Urothelium cell line (cell line): ENCODE measurements at regions not wholly inside any gene's neighbourhood (a gene's known extent, or its start where the extent isn't known, plus 50 kb on each side); places are given as distances from the start of the nearest gene placed in this dataset.
"Not testable (repeated sequence)": the region's sequence is repeated elsewhere in the genome, so short reads cannot be mapped to it uniquely, and the experiment has no call there.

Source experiments
- DNase-seq: peaks from one replicate; pipeline ENCODE4 v3.0.0; 2011; ENCODE audit warnings: low spot score, mixed read lengths
- FAIRE-seq: peaks from 2 replicates; lab custom pipeline; 2011; peaks lifted over from hg19 to GRCh38; lab: Jason Lieb, UNC

GRCh38 chr4:141518222-141518621 lies 118.2 kb upstream of the IL15 start:
- DNase-seq (no peak), FAIRE-seq (no peak)

DNA sequence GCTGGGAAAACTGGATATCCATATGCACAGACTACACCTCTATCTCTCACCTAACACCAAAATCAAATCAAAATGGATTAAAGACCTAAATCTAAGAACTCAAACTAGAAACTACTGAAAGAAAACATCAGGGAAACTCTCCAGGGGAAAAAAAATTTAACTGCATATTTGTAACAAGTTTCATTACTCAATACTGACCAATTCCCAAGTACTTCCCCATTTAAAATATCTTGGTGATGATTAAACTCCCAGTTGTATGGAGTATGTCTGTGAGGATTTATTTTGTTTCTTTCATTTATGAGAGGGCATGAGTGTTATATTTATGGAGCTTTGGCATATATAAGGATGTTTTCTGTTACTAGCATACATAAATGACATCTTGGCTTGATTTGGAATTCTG lies 112.3 kb upstream of the IL15 start:
- DNase-seq (no peak), FAIRE-seq (no peak)

- no peak for FAIRE-seq
- no peak for DNase-seq
Observed at GRCh38 chr4:141524841-141525240, 111.5 kb upstream of the IL15 start.

GRCh38 chr4:141530627-141531026 lies 105.8 kb upstream of the IL15 start:
- FAIRE-seq (no peak), DNase-seq (no peak)

DNA sequence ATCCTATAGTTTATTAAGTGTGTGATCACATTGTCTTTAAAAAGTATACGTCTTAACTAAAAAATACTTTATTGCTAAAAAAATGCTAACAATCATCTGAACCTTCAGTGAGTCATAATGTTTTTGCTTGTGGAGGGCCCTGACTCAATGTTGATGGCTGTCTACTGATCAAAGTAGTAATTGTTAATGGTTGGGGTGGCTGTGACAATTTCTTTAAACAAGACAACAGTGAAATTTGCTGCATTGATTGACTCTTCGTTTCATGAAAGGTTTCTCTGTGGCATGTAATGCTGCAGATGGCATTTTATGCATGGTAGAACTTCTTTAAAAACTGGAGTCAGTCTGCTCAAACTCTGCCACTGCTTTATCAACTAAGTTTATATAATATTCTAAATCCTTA lies 101.4 kb upstream of the IL15 start:
- DNase-seq (no peak), FAIRE-seq (no peak)

DNA sequence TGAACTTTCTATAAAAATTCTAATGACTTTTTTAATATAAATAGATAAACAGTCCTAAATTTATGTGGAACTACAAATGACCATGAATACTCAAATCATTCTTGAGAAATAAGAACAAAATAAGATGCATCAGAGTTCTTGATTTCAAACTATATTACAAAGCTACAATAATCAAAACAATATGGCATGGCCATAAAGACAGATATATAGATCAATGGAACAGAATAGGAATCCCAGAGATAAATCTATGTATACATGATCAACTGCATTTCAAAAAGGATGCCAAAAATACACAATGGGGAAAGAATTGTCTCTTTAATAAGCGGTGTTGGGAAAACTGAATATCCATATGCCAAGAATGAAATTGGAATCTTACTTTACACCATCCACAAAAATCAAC lies 98.4 kb upstream of the IL15 start:
- no peak for FAIRE-seq

DNA sequence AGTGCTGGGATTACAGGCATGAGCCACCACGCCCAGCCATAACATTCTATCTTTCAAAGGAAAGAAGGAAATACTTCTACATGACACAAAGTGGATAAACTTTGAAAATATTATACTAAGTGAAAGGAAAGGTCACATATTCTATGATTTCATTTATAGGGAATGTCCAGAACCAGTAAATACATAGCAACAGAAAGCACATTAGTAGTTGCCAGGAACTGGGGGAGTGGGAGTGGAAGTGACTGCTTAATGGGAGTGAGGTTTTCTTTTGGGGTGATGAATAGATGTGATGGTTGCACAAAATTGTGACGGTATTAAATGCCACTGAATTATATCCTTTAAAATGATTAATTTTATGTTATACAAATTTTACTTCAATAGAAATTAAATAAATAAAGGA lies 95.7 kb upstream of the IL15 start:
- DNase-seq (no peak), FAIRE-seq (no peak)

More for the DNA sequence above, 98.4 kb upstream of the IL15 start:
- no peak for DNase-seq

- DNase-seq (no peak), FAIRE-seq (no peak)
Observed at GRCh38 chr4:141541851-141542250, 94.5 kb upstream of the IL15 start.

- DNase-seq (no peak), FAIRE-seq (no peak)
Observed at GRCh38 chr4:141543176-141543575, 93.2 kb upstream of the IL15 start.

DNA sequence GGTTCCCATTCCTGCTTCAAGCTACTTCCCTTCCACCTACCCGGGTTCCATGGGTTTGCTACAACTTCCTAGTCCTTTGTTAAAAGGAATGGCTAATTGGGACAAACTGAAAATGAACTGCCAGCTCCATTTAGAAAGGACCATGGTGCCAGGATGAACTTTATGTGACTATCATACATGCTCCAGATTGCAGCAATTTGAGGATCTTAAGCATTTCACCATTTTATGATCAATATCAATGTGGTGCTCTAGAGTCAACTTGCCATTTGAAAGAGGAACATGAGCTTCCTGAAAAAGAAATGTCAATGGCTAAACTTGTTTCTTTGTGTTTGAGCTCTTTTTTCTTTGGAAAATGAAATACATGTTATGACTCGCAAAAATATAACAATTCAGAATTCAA lies 92.7 kb upstream of the IL15 start:
- DNase-seq (no peak), FAIRE-seq (no peak)

DNA sequence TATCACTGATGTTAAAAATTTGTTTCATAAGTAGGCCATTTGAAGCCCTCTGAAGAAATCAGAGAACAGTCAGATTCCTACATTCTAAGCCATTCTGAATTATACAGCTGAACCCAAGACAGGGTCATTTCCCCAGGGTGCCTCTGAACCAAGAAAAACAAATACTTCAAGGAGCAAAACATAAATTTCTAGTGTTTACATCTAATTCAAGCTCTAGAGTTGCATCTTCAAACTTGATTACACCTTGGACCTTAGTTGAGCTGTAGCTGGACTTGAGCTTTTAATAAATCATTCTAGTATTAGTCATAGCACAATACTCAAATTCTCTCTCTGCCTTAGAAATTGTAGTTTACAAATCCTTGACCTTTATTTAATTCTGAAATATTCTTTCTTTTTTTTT lies 87.6 kb upstream of the IL15 start:
- DNase-seq (no peak), FAIRE-seq (no peak)

GRCh38 chr4:141560056-141560455 lies 76.3 kb upstream of the IL15 start:
- no peak for DNase-seq
- no peak for FAIRE-seq

GRCh38 chr4:141562649-141563048 lies 73.7 kb upstream of the IL15 start:
- FAIRE-seq (no peak), DNase-seq (no peak)

DNA sequence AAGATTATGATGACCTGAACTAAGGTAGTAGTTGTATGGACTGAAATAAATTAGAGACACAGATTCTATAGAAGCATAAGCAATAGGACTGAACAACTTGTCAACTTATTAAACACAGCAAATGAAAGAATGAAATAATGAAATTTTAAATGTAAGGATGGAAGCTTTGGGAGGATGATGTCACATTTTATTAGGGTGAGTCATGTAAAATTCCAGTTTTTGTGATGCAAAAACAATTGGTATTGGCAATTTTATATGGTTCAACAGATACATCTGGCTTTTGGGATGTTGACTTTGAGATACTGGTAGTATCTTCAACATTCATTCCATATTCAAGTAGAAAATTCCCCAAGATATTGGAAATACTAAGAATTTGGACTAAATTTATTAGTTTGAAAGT lies 72.7 kb upstream of the IL15 start:
- FAIRE-seq: no peak
- DNase-seq: no peak

GRCh38 chr4:141564961-141565360 lies 71.4 kb upstream of the IL15 start:
- FAIRE-seq, DNase-seq: not testable (repeated sequence)

DNA sequence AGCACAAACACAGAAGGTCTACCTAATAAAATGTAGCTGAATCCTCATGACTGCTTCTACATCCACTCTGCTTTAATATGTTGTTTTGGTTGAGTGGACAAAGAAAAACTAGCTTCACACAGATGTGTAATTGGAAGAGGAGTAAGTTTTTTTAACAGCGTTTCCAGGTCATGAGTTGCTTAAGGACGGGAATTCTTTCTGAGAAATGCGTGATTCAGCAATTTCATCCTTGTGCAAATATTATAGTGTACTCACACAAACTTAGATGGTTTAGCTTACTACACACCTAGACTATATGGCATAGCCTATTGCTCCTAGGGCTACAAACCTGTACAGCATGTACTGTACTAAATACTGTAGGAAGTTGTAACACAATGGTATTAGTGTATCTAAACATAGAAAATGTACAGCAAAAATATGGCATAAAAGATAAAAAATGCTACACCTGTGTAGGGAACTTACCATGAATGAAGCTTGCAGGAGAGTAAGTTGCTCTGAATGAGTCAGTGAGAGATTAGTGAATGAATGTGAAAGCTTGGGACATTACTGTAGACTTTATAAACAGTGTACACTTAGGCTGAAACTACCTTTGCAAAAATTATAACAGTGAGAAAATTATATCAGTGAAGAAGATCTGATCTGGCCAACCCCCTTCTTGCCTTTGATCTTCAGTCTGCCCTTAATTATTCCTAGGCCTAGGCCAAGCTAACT lies 70.8 kb upstream of the IL15 start:
- FAIRE-seq (no peak), DNase-seq (no peak)

DNA sequence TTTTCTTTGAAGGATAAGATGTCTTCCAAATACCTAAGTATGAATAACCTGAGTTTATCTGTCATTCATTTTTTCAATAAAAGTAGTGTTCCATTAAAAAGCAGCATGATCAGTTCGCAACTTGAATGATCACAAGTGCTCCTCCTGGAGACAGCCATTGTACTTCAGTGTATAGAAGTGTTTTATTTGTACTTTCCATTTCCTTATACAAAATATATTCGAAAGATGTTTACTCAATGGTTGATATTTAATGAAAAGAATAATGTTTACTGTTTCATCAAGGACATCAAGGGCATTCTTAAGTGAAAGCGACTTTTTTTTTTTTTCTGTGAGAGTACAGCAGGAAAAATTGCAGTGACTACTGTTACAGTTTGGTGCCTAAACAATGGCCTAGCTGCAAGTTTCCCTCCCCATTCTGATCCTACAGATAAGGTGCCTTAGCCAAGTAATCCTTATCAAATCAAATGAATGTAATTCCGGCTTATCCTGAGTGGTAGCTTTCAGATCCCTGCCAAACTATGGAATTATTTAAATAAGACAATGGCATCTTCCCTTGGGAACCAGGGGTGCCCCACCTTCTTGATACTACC lies 69.0 kb upstream of the IL15 start:
- no peak for DNase-seq
- no peak for FAIRE-seq

DNA sequence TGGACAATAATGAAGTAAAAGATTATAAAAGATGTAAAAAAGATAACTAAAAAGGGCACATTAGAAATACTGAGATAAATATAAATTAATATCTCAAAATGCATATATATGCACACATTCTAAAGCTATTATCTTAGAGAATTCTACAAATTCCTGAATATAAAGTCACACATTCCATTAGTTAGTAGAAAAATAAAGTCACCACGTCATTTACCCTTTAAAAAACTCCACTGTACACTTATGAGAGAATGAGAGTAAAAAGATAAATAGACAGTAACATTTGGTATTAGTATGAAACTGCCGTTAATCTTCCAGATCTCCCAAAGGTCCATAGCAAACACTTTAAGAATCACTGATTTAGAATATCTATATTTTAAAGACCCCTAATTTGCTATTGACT lies 67.2 kb upstream of the IL15 start:
- DNase-seq (no peak), FAIRE-seq (no peak)

DNA sequence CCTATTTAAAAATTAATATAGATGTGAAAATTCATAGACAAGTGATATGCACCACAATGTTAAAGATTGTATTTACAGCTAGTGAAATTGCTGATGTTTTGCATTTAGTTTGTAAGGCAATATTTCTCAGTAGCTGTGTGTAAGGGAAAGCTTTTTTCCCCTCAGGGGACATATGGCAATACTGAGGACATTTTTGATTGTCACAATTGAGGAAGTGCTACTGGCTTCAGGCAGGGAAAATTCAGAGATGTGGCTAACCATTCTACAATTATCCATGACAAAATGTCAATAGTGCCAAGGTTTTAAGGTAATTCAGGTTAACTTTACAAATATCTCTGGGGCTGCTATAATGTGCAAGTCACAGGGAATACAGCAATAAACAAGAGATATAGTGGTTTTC lies 66.1 kb upstream of the IL15 start:
- no peak for FAIRE-seq

GRCh38 chr4:141571362-141571761 lies 65.0 kb upstream of the IL15 start:
- FAIRE-seq (no peak), DNase-seq (no peak)

More for the DNA sequence above, 66.1 kb upstream of the IL15 start:
- DNase-seq: no peak

- FAIRE-seq (no peak), DNase-seq (no peak)
Observed at GRCh38 chr4:141571793-141572192, 64.6 kb upstream of the IL15 start.

GRCh38 chr4:141573678-141574077 lies 62.7 kb upstream of the IL15 start:
- DNase-seq (no peak), FAIRE-seq (no peak)

DNA sequence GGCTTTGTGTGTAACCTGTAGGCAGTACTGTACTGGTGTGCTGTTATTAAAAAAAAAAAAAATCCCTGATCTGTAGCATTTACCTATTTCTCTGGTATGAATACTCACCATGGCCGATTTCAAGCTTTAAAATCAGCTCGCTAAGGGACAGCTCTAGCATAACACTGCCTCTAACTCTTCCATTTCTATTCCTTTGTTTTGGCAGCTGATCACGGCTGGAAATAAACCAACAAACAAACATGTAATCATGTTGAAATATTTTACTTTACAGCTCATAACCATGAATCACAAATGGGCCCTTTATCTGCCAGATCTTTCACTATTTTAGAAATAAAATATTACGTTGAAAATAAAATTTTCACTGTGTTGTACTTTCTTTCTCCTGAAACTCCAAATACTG lies 60.5 kb upstream of the IL15 start:
- DNase-seq: no peak
- FAIRE-seq: no peak
